Cardiac muscle cell (in vitro differentiated cells and primary cell): ENCODE measurements at regions not wholly inside any gene's neighbourhood (a gene's known extent, or its start where the extent isn't known, plus 50 kb on each side); places are given as distances from the start of the nearest gene placed in this dataset.

Source experiments
- DNase-seq, 2 donors: peaks; one replicate each; pipeline versions ENCODE4 v3.0.0 to v3.0.0-alpha.2; 2010 to 2017; ENCODE audit warnings: low read depth in 1 of 2, low spot score in 1 of 2
- H3K27ac ChIP-seq: fragments of 200-600 bp; sonication (generic); 2 replicates; pipeline ENCODE4 v1.5.1; 2016
- H3K27me3 ChIP-seq: fragments of 200-600 bp; sonication (generic); 2 replicates; pipeline ENCODE4 v1.6.0; 2016; ENCODE audit warnings: control low read depth
- H3K36me3 ChIP-seq: fragments of 200-600 bp; sonication (generic); 2 replicates; pipeline ENCODE4 v1.5.1; 2016; ENCODE audit warnings: control low read depth
- H3K4me1 ChIP-seq: fragments of 200-600 bp; sonication (generic); 2 replicates; pipeline ENCODE4 v1.8.1; 2017; ENCODE audit warnings: low read depth, mild to moderate bottlenecking, mixed run types
- H3K4me3 ChIP-seq: fragments of 200-600 bp; sonication (generic); 2 replicates; pipeline ENCODE4 v1.5.1; 2016; ENCODE audit warnings: mild to moderate bottlenecking
- H3K9me3 ChIP-seq: fragments of 200-600 bp; sonication (generic); 2 replicates; pipeline ENCODE4 v1.5.1; 2017; ENCODE audit warnings: low read depth, mild to moderate bottlenecking, control low read depth
- CTCF ChIP-seq: IDR thresholded peaks from 2 replicates; pipeline ENCODE4 v1.5.1; 2012; ENCODE audit warnings: low read depth, mild to moderate bottlenecking, low read length

- no peak for DNase-seq
- no peaks in the 10 kb centered on the region for H3K4me1 ChIP-seq
- H3K4me3 ChIP-seq: no peak overlapping the region
- H3K27me3 ChIP-seq: no peaks in the 10 kb centered on the region
- no peaks in the 10 kb centered on the region for H3K36me3 ChIP-seq
- no peaks in the 10 kb centered on the region for H3K9me3 ChIP-seq
- H3K27ac ChIP-seq: no peak overlapping the region
- no peak for TF ChIP-seq CTCF
Measured at GRCh38 chr6:78363688-78364087, 503.7 kb upstream of the IRAK1BP1 start.

GRCh38 chr6:78365473-78365872 lies 501.9 kb upstream of the IRAK1BP1 start:
- H3K36me3 ChIP-seq: no peaks in the 10 kb centered on the region
- no peaks in the 10 kb centered on the region for H3K9me3 ChIP-seq
- H3K27ac ChIP-seq: no peak overlapping the region
- TF ChIP-seq CTCF: no peak
- no peak overlapping the region for H3K4me3 ChIP-seq
- no peaks in the 10 kb centered on the region for H3K4me1 ChIP-seq
- no peaks in the 10 kb centered on the region for H3K27me3 ChIP-seq
- no peak for DNase-seq

GRCh38 chr6:78377056-78377455 lies 490.3 kb upstream of the IRAK1BP1 start:
- Histone ChIP-seq H3K27me3 (no peaks in the 10 kb centered on the region), H3K9me3 (no peaks in the 10 kb centered on the region), H3K36me3 (no peaks in the 10 kb centered on the region), H3K27ac (no peak overlapping the region), H3K4me1 (no peaks in the 10 kb centered on the region), H3K4me3 (no peak overlapping the region)
- no peak for DNase-seq
- TF ChIP-seq CTCF: no peak

- Histone ChIP-seq H3K4me3 (no peak overlapping the region), H3K36me3 (no peaks in the 10 kb centered on the region), H3K9me3 (no peaks in the 10 kb centered on the region), H3K27me3 (no peaks in the 10 kb centered on the region), H3K27ac (no peak overlapping the region), H3K4me1 (no peaks in the 10 kb centered on the region)
- no peak for DNase-seq
- no peak for TF ChIP-seq CTCF
Measured at GRCh38 chr6:78379982-78380381, 487.4 kb upstream of the IRAK1BP1 start.

- no peak overlapping the region for H3K4me3 ChIP-seq
- no peaks in the 10 kb centered on the region for H3K27me3 ChIP-seq
Measured at GRCh38 chr6:78380541-78380940, 486.8 kb upstream of the IRAK1BP1 start.

More at GRCh38 chr6:78380541-78380940, 486.8 kb upstream of the IRAK1BP1 start:
- DNase-seq: no peak
- Histone ChIP-seq H3K27ac (no peak overlapping the region), H3K4me1 (no peaks in the 10 kb centered on the region), H3K9me3 (no peaks in the 10 kb centered on the region), H3K36me3 (no peaks in the 10 kb centered on the region)
- no peak for TF ChIP-seq CTCF
